Activated CD4-positive, alpha-beta T cell treated with anti-CD3 and anti-CD28 coated beads for 48 hours (primary cell): ENCODE measurements at regions not wholly inside any gene's neighbourhood (a gene's known extent, or its start where the extent isn't known, plus 50 kb on each side); places are given as distances from the start of the nearest gene placed in this dataset.
A peak's percentile ranks its signal among the peaks of the same experiment; 100 is the strongest.
"Not testable (repeated sequence)": the region's sequence is repeated elsewhere in the genome, so short reads cannot be mapped to it uniquely, and the experiment has no call there.

Source experiments
- DNase-seq: peaks from one replicate; pipeline ENCODE4 v3.0.0-alpha.2; 2020

DNA sequence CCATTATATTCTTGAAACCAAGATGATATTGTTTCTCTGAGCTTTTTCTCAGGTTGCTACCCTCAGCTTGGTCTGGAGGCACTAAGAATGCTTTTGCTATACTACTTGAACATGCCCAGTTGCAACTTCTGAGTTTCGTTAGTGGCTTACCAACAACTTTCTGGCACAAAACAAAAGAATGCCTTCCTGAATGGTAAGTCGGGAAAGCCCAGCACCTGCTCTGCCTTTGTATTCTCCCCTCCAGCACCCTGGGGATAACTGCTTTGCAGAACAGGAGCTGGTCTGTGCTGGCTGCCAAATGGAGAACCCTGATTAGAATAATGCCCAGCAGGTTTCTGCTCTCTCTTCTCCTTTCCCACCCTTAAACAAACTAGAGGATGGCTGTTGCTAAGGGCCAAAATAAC, 149.3 kb downstream of the TGFB2 start:
- DNase-seq: no peak

DNA sequence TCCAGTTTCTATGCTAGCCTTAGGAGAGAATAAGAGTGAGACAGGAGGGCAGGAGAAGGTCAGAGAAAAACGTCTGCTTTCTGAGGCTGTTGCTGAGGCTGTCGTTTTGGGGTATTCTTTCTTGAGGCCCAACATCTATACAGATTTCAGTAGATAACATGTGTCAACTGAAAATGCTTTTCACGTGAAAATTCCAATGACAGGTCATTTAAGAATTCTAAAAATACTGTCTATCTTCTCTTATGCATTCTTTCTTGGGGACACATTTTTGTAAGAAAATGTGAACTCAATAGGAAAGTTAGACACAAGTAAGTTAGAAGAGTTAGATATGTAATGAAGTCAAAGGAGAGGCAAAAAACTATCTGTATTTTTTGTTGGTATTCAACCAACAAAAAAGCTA, 150.8 kb downstream of the TGFB2 start:
- DNase-seq: no peak

DNA sequence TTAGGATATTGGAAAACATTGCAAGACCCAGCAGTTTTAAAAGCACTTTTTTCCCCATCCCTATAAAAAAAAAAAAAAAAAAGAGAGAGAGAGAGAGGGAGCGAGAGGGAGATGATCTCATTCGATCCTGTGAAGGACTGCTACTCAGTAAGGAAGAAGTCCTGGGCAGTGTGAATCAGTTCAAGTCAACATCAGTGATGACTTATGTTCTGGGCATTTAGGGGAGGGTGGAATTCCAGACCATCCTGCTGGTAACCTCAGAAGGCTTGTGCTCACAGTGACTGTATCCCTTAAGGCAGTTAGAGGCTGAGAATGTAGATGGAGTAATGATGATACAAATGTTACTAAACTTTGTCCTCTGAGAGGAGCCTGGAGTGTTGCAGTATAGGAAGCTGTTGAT, 151.4 kb downstream of the TGFB2 start:
- no peak for DNase-seq

DNA sequence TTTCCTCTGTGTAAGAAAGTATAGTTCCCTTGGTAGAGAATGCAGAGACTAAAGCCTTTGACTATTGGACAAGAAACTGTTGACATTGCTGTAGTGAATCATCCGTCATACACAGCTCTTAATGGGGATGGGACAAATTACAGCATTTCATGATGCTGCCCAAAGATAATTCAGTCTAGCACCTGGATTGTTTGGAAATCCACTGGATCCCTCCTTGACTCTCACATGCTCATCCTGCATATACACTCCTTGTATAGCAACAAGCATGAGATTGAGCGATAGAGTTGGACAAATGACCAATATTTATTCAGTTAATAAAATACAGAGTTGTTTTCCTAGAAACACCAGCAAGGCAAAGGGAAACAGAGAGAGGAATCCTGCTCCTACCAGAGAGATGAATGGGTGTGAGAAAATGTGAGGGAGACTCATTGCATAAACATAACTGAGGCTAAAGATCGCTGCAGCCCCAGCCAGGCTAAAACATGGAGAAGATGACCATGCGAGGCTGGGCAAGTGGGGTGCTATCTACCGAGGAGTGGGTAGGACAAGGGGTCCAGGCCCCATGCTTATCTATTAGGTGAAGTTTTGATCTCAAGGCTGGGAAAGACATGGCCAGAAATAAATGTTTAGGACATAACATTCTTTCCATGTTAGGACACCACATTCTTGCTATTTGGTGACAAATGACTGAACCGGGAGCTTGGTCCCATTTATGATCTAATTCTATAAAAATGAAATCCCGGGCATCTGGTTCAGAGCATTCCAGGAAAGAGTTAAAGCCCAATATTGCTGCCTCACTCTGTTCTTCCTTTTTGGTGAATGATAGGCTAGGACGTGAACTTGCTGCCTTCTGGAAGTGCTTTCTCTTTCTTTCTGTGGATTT, 153.2 kb downstream of the TGFB2 start:
- DNase-seq: no peak

DNA sequence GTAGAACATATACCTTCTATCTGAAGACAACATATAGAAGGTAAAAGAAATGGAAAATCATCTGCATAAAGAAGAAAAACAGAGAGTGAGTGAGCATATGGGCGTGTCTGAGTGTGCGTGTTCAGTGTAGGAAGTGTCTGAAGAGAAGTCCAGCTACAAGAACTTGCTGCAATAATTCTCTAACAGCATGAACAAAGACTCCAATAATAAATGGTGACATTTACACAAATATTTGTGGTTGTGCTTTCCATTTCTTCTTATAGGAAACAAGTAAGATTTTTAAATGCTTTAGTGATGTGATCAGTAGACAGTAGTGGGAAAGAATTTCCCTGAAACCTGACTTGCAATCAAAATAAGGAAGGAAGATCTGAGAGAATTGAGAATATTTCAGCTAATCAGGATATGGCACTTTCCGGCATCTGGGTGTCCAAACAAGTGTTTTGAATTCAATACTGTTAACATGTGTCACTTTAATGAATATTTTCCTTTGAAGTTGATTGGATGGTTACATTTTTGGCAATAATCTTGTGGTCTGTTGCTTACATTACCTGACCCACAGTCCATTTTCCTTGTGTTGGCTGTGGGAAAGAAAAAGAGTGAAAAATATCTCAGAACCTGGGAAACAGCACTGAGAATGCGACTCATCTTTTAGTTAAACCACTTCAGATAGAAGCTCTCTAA, 154.0 kb downstream of the TGFB2 start:
- DNase-seq: no peak

DNA sequence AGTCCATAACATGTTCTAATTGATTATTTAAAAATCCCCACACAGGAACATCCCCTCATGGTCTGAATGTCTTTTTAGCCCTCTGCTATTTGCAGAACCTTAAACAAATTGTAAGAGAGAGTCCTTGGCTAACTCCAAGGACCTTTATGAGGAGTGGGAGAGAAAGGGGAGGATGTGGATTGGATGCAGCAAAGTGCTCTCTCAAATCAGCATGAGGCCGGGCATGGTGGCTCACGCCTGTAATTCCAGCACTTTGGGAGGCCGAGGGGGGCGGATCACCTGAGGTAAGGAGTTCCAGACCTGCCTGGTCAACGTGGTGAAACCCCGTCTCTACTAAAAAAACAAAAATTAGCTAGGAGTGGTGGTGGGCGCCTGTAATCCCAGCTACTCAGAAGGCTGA, 154.8 kb downstream of the TGFB2 start:
- DNase-seq: no peak

DNA sequence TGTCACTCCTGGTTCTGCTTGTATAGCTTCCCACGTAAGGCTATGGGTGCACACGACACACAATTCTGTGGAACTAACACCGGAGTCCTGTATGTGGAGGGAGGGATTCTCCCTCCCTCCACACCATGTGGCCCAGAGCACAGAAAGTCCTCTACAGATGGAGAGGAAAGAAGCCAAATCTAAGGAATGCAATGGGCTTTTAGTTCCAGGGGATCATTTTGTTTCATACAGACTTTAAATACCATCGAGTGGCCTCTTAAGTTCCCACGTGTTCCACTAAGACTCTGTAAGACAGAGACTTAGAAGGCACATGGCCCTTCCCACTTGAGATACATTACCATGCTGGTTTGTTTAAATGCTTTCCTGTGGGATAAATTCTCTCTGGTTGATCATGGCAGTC, 156.0 kb downstream of the TGFB2 start:
- DNase-seq: no peak

DNA sequence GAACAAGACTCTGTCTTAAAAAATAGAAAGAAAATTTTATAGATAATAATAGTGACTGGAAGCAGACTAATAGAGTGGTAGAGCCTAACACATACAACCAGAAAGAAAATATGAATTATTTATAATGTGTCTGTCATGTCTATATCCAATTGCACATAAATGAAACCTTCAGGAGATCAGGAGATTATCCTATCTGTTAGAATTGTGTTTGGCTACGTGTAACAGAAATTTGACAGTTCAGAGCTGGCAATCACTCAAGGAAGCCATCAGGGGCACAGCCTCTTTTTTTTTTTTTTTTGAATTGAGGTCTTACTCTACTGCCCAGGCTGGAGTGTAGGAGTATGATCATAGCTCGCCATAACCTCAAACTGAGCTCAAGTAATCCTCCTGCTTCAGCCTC, 157.2 kb downstream of the TGFB2 start:
- no peak for DNase-seq

DNA sequence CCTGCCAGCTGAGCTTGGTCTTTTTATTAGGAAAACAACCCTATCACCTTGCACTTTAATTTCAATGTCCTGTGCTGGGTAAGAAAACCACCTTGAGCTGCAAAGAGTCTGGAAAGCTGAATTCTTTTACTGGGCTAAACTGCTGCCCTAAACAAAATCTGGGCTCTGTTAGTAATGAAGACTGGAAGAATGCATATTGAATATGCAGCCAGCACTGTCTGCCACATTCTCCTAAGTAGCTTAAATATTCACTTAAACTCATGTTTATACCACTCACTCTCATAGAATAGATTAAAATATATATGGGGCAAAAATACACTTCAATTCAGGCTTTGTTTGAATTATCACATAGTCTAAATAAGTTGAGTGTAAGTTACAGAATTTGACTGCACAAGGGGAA, 158.0 kb downstream of the TGFB2 start:
- DNase-seq: no peak

DNA sequence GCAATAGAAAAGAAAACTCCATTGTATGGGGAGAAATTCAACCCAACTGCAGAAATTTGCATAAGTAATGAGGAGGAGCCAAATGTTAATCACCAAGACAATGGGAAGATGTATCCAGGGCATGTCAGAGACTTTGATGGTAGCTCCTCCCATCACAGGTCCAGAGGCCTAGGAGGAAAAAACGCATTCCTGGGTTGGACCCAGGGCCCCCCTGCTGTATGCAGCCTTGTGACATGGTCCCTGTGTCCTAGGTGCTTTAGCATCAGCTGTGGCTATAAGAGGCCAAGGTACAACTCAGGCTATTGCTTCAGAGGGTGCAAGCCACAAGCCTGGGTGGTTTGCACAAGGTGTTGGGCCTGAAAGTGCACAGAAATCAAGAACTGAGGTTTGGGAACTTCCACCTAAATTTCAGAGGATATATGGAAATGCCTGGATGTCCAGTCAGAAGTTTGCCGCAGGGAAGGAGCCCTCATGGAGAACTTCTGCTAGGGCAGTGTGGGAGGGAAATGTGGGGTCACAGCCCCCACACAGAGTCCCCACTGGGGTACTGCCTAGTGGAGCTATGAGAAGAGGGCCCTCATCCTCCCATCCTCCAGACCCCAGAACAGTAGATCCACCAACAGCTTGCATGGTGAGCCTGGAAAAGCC, 162.3 kb downstream of the TGFB2 start:
- DNase-seq: no peak

DNA sequence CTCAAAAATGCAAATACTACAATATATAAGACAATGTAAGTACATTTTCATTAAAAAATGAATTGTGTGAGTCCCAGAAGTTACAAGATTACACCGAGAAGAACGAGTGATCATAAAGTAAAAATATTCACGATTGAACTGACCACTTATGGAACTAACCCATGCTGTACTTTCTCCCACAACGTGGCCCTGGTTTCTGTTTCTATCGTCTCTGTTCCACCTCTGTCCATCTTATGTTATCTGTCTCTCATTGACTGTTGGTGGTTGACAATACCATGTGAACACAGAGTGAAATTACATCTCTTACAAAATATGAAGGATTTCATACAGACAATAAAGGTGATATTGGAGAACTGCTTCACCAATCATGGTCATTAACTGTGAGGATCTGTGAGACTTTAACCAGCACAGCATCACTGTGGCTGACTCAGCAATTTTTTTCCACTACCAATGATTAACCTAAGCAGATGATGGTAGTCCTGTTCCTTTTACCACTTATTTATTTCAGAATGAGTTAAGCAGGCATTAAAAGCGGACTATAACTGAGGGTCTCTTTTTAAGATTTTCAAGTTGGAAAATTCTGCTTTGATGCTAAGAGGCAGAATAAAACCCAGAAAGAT, 165.1 kb downstream of the TGFB2 start:
- DNase-seq: no peak

DNA sequence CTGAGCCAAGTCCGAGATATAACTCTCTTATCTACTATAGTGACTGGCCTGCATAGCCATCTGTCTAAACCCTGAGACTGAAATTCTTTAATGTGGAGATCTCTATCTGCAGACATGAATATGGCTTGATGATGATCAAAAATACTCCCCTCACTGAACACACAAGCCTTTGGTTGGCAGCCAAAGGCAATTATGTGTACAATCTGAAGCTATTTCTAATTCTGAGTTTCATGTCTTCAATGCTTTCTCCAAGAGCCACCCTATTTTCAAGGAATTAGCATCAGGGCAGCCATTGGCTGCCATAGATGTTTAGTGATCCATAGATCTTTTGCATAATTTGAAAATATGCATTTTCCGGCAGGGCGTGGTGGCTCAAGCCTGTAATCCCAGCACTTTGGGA, 168.2 kb downstream of the TGFB2 start:
- no peak for DNase-seq

DNA sequence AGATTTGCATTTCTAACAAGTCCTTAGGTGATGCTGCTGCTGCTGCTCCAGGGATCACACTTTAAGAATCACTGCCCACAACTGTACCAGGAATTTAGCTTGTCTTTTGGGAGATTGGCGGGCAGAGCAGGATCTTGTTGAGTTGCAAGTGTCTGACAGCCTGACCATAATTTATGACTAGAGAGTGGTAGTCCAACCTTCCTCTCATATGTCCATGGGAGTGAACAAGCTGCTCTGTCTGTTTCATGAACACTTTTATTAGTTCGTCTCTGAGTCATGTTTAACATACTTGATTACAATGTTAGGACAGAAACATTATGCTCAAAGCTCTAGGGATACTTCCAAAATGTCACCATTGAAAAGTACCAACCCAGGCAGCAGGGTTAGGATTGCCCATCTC, 169.6 kb downstream of the TGFB2 start:
- no peak for DNase-seq

DNA sequence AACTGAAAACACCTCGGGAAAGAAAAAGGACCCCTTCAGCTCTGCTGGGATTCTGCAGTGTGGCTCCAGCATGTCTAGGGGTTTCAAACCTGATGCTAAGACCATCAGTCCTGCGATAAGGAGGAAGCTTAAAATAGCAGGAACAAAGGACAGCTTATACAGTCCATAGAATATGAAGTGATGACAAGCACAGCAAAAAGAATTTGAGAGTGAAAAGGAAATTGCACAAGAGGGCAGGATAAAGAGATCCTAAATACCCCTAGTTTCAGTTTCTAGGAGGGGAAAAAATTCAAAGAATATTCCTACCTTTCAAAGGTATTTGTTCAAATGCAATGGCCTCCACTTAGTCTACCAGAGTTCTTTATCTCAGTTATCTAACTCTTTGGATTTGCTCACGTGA, 171.4 kb downstream of the TGFB2 start:
- DNase-seq: no peak

DNA sequence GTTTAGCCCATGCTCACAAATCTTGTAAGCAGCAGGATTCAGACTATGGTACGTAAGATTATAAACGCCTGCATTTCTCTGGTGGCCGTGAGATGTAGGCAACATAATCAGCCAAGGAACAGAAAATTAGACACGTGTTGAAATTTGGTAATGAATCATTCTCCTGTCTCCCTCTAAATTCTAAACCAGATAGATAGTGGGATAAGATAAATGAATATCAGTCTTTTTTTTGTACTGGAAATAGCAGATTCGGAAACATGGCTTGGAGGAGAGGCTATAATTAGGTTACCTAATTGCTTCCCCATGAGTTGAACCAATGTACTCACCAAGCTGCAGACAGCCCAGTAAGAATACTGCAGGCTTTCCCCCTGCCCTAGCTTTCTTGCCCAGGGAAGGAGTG, 172.3 kb downstream of the TGFB2 start:
- no peak for DNase-seq

DNA sequence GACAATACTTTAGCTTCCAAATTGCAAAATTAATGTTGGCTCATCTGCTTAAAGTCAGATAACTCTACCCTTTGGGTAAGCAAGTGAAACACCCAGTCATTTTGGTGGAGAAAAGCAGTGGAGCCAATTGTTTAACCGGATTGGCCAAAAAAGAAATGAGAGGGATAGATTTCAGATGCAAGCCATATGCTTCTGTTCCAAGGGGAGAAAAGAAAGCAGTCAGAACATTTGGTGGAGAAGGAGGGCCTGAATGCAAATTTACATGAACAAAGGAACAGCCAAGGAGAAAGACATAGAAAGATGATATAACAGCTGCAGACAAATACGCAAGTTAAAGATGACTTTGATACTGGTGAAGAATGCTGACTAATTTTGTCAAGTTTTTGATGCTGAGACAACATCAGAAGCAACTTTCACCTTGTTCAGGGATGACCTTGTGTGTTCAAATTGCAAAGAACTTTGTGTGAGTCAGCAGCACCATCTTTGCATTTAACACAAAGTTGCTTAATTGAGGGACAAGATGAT, 173.1 kb downstream of the TGFB2 start:
- no peak for DNase-seq

DNA sequence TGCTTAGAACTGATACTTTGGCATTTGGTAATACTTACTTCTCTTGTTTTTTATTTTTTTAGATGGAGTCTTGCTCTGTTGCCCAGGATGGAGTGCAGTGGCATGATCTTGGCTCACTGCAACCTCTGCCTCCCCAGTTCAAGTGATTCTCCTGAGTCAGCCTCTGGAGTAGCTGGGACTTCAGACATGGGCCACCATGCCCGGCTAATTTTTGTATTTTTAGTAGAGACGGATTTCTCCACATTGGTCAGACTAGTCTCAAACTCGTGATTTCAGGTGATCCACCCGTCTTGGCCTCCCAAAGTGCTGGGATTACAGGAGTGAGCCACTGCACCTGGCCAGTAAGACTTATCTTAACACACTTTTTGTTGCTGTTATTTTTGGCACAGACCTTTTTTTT, 175.5 kb downstream of the TGFB2 start:
- not testable (repeated sequence) for DNase-seq

DNA sequence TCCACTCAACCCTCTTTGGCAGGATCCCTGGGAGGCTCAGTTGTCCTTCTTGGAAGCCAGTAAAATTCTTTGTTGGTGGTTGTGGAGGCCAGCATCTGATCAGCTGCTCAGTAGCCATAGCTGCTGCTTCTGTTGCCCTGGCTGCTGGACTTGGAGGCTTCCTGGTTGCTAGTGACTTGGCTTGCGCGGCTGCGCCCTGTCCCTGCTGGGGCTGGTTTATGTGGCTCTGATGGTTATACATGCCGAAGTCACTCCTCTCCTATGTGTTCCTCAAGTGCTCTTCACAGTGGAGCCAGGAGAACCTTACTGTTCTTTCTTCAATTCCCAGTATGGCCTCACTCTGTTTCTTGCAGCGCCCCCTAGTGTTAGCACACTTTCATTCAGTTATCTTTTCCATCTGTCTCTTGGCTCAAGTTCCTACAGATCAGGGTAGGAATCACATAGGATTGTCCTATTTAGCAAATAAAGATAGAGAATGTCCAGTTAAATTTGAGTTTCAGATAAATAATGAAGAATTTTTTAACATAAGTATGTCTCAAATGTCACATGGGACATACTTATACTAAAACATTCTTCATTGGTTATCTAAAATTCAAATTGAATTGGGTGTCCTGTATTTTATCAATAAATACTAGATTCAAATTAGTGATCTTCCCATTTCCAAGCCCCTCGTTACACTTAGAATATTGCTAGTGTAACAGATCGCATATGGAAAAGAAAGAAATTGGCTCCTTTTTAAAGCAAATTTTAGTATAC, 176.5 kb downstream of the TGFB2 start:
- peak; percentile 57 for DNase-seq

DNA sequence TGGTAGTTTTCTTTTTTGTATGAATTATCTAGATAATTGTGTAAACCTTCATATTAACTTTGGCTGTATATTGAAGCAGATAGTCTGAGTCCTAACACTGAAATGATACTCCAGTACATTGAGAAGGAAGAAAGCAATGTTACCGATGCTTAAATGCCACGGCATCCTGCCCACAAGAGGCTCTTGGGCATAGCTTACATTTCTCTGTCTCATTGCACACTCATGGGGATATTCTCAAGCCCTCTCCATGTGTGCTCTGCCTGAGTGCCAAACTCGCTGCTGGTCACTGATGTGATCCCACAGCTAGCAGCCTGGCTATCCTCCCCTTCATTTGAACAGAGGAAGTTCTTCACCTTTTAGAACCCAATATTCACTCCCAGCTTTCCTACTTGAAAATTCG, 179.4 kb downstream of the TGFB2 start:
- DNase-seq: no peak

DNA sequence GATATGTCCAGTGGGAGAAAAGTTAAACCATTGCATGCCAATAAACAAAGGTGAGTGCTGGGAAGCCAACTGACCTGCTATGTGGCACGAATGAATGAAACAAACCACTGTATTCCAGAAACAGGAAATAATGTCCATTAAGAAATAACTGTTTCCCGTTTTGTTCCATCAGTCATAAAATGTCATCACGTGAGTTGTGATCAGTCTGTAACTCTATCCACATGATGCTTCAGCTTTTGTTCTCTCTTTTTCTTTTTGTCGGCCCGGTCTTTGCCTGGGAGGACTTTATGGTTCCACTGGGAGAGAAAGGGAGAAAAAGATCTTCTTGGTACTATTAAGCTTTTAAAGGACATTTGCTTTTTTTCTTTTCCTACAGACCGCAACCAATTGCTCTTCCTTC, 179.9 kb downstream of the TGFB2 start:
- DNase-seq: no peak

DNA sequence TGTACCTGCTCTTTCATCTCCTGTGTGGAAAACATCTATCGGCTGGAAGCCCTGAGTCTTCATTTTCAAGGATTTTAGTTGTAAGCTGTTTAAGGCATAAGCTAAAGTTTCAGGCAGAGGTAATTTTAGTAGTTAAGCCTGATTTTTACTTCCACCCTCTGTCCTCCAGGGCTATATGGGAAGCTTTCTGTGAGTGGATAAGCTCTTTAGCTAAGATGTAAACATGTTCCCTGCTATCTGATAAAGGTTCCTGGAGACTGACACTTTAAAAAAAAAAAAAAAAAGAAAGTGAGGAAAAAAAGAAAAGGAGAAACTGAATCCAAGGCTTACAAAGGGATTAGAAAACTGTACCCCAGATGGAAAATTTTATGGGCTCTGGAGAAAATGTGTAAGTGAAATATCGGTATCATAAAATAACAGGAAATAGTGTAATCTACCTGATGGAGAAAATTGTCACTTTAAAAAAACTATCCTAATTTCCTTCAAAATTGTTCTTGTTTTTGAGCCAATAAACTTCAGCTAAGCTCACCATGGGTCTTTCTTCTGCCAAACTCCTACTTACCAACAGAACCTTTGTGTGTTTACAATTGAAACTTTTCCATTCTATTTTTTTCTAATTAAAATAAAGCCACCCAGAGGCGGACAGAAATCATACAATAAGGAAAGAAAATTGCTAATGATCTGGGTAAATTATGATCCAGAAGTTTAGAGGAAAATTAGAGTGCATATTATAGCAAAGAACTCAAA, 180.5 kb downstream of the TGFB2 start:
- no peak for DNase-seq

DNA sequence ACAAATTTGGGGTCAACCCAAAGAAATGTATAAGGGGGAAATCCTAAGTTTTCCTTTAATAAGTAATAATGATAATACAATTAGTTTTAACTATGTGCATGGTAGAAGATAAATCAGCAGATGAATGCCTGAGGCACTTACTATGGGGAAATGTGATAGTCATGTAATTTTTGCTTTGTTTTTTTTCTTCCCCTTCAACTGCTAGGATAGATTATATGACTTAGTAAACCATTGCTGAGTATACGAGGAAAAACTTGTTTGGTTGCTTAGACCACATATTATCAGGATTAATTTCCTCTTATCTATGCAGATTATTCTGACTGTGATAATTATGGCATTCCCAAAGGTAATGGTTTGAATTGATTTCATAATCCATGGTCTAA, 181.1 kb downstream of the TGFB2 start:
- DNase-seq: no peak
